ENCODE measurements at regions not wholly inside any gene's neighbourhood (a gene's known extent, or its start where the extent isn't known, plus 50 kb on each side); places are given as distances from the start of the nearest gene placed in this dataset.

- DNase-seq: no peak
- Histone ChIP-seq H3K27me3 (peaks cover 4% of the 10 kb centered on the region), H3K4me1 (replicated peaks in 1 of 2) (no peaks in the 10 kb centered on the region), H3K4me3 (no peak overlapping the region), H3K27ac (no peak overlapping the region), H3K36me3 (replicated peaks in 1 of 2) (no peaks in the 10 kb centered on the region), H3K9me3 (replicated peaks in 1 of 3) (no peaks in the 10 kb centered on the region)
- intact Hi-C loops (cut with DNase I): no loop called here
- WGBS, 4 donors: 86 to 89% (median 88%) methylated on average over 10 of the region's 10 CpGs
- TF ChIP-seq POLR2A (IDR thresholded peaks at IDR 0.05): no peak
Measured at GRCh38 chr5:133877351-133878235, 90.8 kb downstream of the C5orf15 start.

- 67 to 89% (median 82%) methylated on average over 1 to 3 of the region's 3 CpGs for WGBS, 4 donors
- H3K27ac ChIP-seq: no peak overlapping the region
- intact Hi-C loops (cut with DNase I): no loop called here
- H3K4me1 ChIP-seq (replicated peaks in 1 of 2): no peaks in the 10 kb centered on the region
- H3K9me3 ChIP-seq (replicated peaks in 1 of 3): no peaks in the 10 kb centered on the region
- no peaks in the 10 kb centered on the region for H3K36me3 ChIP-seq (replicated peaks in 1 of 2)
- no peak for TF ChIP-seq POLR2A (IDR thresholded peaks at IDR 0.05)
- no peak for TF ChIP-seq CTCF (IDR thresholded peaks at IDR 0.05)
- no peaks in the 10 kb centered on the region for H3K27me3 ChIP-seq
- no peak for DNase-seq
- no peak overlapping the region for H3K4me3 ChIP-seq
Measured at GRCh38 chr5:133876266-133876665, 92.2 kb downstream of the C5orf15 start.

GRCh38 chr5:133875179-133875578 lies 93.2 kb downstream of the C5orf15 start:
- TF ChIP-seq CTCF (IDR thresholded peaks at IDR 0.05) (no peak), POLR2A (IDR thresholded peaks at IDR 0.05) (no peak)
- no peaks in the 10 kb centered on the region for H3K27me3 ChIP-seq
- H3K9me3 ChIP-seq (replicated peaks in 1 of 3): no peaks in the 10 kb centered on the region
- 89 to 96% (median 94%) methylated on average over 1 of the region's 1 CpG for WGBS, 4 donors
- H3K4me1 ChIP-seq (replicated peaks in 1 of 2): no peaks in the 10 kb centered on the region
- DNase-seq: no peak
- no peak overlapping the region for H3K4me3 ChIP-seq
- H3K36me3 ChIP-seq (replicated peaks in 1 of 2): no peaks in the 10 kb centered on the region
- H3K27ac ChIP-seq: no peak overlapping the region
- intact Hi-C loops (cut with DNase I): no loop called here

GRCh38 chr5:133873449-133873848 lies 95.0 kb downstream of the C5orf15 start:
- H3K9me3 ChIP-seq (replicated peaks in 1 of 3): no peaks in the 10 kb centered on the region
- H3K27ac ChIP-seq: no peak overlapping the region
- peaks cover 0 to 8% of the 10 kb centered on the region in 2 donors for H3K4me1 ChIP-seq (replicated peaks in 1 of 2)
- 37 to 54% (median 43%) methylated on average over 2 of the region's 2 CpGs for WGBS, 4 donors
- no peaks in the 10 kb centered on the region for H3K27me3 ChIP-seq
- DNase-seq: no peak
- no peaks in the 10 kb centered on the region for H3K36me3 ChIP-seq (replicated peaks in 1 of 2)
- TF ChIP-seq CTCF (IDR thresholded peaks at IDR 0.05) (no peak), POLR2A (IDR thresholded peaks at IDR 0.05) (no peak)
- intact Hi-C loops (cut with DNase I): no loop called here
- H3K4me3 ChIP-seq: no peak overlapping the region

GRCh38 chr5:133870661-133871060 lies 97.8 kb downstream of the C5orf15 start:
- no peak for DNase-seq
- intact Hi-C loops (cut with DNase I): no loop called here

More at GRCh38 chr5:133870661-133871060, 97.8 kb downstream of the C5orf15 start:
- H3K4me1 ChIP-seq (replicated peaks in 1 of 2): peaks cover 0 to 8% of the 10 kb centered on the region in 2 donors
- no peak for TF ChIP-seq POLR2A (IDR thresholded peaks at IDR 0.05)
- TF ChIP-seq CTCF (IDR thresholded peaks at IDR 0.05): no peak
- H3K27ac ChIP-seq: no peak overlapping the region
- no peaks in the 10 kb centered on the region for H3K9me3 ChIP-seq (replicated peaks in 1 of 3)
- H3K36me3 ChIP-seq (replicated peaks in 1 of 2): no peaks in the 10 kb centered on the region
- no peaks in the 10 kb centered on the region for H3K27me3 ChIP-seq
- no peak overlapping the region for H3K4me3 ChIP-seq

Measured in adrenal gland (tissue), 9 donors.